DOHH2 (cell line): ENCODE measurements at regions not wholly inside any gene's neighbourhood (a gene's known extent, or its start where the extent isn't known, plus 50 kb on each side); places are given as distances from the start of the nearest gene placed in this dataset.

Source experiments
- EZH2phosphoT487 ChIP-seq: fragments of 200-600 bp; sonication (generic); IDR thresholded peaks from 2 replicates; pipeline ENCODE4 v1.6.1; 2017; ENCODE audit warnings: borderline replicate concordance, mild to moderate bottlenecking, antibody characterized with exemption, low read length, moderate library complexity, mixed read lengths
- TF ChIP-seq, protein P1 (sequence below): fragments of 200-600 bp; sonication (generic); IDR thresholded peaks from one replicate; pipeline ENCODE4 v1.5.1; 2014; ENCODE audit warnings: antibody characterized with exemption, mild to moderate bottlenecking, low read depth, low read length; ENCODE audit not compliant: poor library complexity, severe bottlenecking

DNA sequence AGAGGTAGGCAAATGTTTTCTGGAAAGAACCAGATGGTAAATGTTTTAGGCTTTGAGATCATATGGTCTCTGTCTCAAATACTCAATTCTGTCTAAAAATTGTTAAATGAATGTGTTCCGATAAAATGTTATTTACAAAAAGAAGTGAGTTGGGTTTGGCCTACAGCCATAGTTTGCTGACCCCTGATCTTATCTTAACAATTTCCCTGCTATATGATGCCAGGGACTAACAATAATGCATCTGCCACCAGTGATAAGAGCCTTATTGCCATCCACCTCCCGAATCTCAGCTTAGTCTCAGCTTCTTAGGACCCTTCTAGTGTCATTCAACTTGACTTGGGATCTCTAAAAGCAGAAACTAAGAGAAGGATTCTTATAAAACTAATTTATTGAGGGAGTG lies 208.5 kb upstream of the ADGRL2 start:
- TF ChIP-seq, protein P1, sequence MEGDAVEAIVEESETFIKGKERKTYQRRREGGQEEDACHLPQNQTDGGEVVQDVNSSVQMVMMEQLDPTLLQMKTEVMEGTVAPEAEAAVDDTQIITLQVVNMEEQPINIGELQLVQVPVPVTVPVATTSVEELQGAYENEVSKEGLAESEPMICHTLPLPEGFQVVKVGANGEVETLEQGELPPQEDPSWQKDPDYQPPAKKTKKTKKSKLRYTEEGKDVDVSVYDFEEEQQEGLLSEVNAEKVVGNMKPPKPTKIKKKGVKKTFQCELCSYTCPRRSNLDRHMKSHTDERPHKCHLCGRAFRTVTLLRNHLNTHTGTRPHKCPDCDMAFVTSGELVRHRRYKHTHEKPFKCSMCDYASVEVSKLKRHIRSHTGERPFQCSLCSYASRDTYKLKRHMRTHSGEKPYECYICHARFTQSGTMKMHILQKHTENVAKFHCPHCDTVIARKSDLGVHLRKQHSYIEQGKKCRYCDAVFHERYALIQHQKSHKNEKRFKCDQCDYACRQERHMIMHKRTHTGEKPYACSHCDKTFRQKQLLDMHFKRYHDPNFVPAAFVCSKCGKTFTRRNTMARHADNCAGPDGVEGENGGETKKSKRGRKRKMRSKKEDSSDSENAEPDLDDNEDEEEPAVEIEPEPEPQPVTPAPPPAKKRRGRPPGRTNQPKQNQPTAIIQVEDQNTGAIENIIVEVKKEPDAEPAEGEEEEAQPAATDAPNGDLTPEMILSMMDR = no peak
- no peak for TF ChIP-seq EZH2phosphoT487
